ENCODE measurements at regions not wholly inside any gene's neighbourhood (a gene's known extent, or its start where the extent isn't known, plus 50 kb on each side); places are given as distances from the start of the nearest gene placed in this dataset.
"Not testable (repeated sequence)": the region's sequence is repeated elsewhere in the genome, so short reads cannot be mapped to it uniquely, and the experiment has no call there.

DNA sequence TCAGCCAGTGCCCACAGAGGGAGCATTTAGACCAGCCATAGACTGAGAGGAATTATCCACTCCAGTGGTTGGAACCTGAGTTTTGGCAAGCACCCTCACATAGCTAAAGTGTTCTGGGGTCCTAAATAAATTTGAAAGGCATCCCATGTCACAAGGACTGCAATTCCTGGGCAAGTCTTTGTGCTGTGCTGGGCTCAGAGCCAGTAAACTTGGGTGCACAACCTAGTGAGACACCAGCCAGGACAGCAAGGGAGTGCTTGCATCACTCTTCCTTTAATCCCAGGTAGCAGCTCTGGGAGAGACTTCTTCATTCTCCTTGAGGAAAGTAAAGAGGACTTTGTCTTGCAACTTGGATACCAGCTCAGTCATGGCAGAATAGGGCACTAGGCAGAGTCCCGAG lies 142.0 kb upstream of the FSCB start:
- H3K4me1 Mint-ChIP-seq: no peaks in the 10 kb centered on the region
- no peaks in the 10 kb centered on the region for H3K36me3 Mint-ChIP-seq
- no peaks in the 10 kb centered on the region for H3K27me3 Mint-ChIP-seq
- H3K9me3 Mint-ChIP-seq: no peaks in the 10 kb centered on the region
- CTCF ChIA-PET: no interaction called here
- H3K4me3 Mint-ChIP-seq: no peak overlapping the region
- no peak for DNase-seq
- no peak overlapping the region for H3K27ac Mint-ChIP-seq

DNA sequence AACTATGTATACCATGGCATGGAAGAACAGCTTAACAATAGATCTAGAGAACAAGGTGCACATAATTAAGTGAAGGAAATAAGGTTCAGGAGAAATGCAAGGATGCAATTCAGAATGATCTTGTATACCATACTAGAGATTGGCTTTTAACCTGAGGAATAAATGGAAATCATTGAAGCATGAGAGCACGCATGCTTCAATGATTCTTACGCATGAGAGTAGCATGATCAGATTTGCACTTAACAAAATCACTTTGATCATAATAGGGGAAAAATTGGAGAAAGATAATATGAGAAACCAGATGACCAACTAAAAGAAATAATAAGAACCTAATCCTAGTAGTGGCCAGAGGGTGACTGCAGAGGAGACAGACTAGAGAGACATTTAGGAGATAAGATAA lies 133.3 kb upstream of the FSCB start:
- no peak overlapping the region for H3K4me3 Mint-ChIP-seq
- DNase-seq: no peak
- no peaks in the 10 kb centered on the region for H3K9me3 Mint-ChIP-seq
- CTCF ChIA-PET: no interaction called here
- no peaks in the 10 kb centered on the region for H3K4me1 Mint-ChIP-seq
- no peaks in the 10 kb centered on the region for H3K36me3 Mint-ChIP-seq
- no peaks in the 10 kb centered on the region for H3K27me3 Mint-ChIP-seq
- no peak overlapping the region for H3K27ac Mint-ChIP-seq

DNA sequence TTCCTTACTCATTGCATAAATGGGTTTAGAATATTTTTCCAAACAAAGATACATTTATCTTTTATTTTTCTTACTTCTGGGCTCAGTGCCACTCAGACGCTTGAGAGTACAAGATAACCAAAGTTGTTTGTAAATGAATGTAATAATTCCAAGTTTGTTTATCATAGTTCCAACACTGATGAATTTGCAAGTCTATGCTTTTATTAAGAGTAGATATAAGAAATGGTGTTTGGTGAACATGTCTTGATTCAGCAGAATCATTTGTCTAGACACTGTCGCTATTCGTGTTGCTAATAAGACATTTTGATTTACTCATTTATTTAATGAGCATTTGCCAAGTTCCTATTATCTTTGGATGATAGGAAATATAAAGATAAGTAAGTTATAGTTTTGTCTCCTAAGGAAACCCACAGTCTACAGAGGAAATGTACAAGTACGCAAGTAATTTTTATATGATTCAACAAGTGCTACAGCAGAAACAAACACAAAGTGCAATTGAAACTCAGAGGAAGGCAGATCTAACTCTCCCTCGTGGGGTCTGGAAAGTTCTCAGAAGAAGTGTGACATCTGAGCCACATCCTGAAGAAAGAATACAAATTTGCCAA lies 132.8 kb upstream of the FSCB start:
- DNase-seq: no peak
- CTCF ChIA-PET: no interaction called here
- H3K27ac Mint-ChIP-seq: no peak overlapping the region
- no peaks in the 10 kb centered on the region for H3K4me1 Mint-ChIP-seq
- H3K36me3 Mint-ChIP-seq: no peaks in the 10 kb centered on the region
- no peak overlapping the region for H3K4me3 Mint-ChIP-seq
- H3K9me3 Mint-ChIP-seq: no peaks in the 10 kb centered on the region
- H3K27me3 Mint-ChIP-seq: no peaks in the 10 kb centered on the region

GRCh38 chr14:44634692-44635091 lies 127.6 kb upstream of the FSCB start:
- Mint-ChIP-seq H3K4me1 (no peaks in the 10 kb centered on the region), H3K4me3 (no peak overlapping the region), H3K9me3 (no peaks in the 10 kb centered on the region), H3K27me3 (no peaks in the 10 kb centered on the region), H3K27ac (no peak overlapping the region), H3K36me3 (no peaks in the 10 kb centered on the region)
- no peak for DNase-seq
- CTCF ChIA-PET: no interaction called here

GRCh38 chr14:44626423-44626822 lies 119.3 kb upstream of the FSCB start:
- Mint-ChIP-seq H3K9me3 (no peaks in the 10 kb centered on the region), H3K36me3 (no peaks in the 10 kb centered on the region), H3K4me1 (no peaks in the 10 kb centered on the region), H3K4me3 (no peak overlapping the region), H3K27me3 (no peaks in the 10 kb centered on the region), H3K27ac (no peak overlapping the region)
- CTCF ChIA-PET: no interaction called here
- DNase-seq: no peak

DNA sequence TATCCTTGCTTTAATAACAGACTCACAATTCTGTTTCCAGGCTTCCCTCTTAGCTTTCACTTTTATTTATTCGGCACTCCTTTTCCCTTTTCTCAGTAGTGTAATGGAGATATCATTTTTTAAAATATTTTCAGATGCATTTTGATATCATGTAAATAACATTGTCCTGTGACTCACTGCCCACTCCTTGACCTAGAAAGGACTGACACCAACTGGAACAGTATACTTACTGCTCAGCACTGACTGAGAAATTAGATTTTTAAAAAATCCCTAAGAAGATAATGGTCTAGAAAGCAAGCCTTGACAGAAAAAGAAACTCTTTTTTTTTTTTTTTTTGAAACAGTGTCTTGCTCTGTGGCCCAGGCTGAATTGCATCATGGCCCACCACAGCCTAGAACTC lies 118.0 kb upstream of the FSCB start:
- Mint-ChIP-seq H3K27ac (no peak overlapping the region), H3K4me1 (no peaks in the 10 kb centered on the region), H3K4me3 (no peak overlapping the region), H3K27me3 (no peaks in the 10 kb centered on the region), H3K36me3 (no peaks in the 10 kb centered on the region), H3K9me3 (no peaks in the 10 kb centered on the region)
- no peak for DNase-seq
- CTCF ChIA-PET: no interaction called here

GRCh38 chr14:44620121-44621019 lies 113.3 kb upstream of the FSCB start:
- Mint-ChIP-seq H3K9me3 (no peaks in the 10 kb centered on the region), H3K36me3 (no peaks in the 10 kb centered on the region), H3K27me3 (no peaks in the 10 kb centered on the region), H3K27ac (no peak overlapping the region), H3K4me3 (no peak overlapping the region), H3K4me1 (no peaks in the 10 kb centered on the region)
- CTCF ChIA-PET: no interaction called here
- no peak for DNase-seq

GRCh38 chr14:44616204-44616603 lies 109.1 kb upstream of the FSCB start:
- no peaks in the 10 kb centered on the region for H3K4me1 Mint-ChIP-seq
- no peaks in the 10 kb centered on the region for H3K27me3 Mint-ChIP-seq
- no peak for DNase-seq
- no peak overlapping the region for H3K4me3 Mint-ChIP-seq
- H3K27ac Mint-ChIP-seq: no peak overlapping the region
- H3K9me3 Mint-ChIP-seq: no peaks in the 10 kb centered on the region
- H3K36me3 Mint-ChIP-seq: no peaks in the 10 kb centered on the region
- CTCF ChIA-PET: no interaction called here

DNA sequence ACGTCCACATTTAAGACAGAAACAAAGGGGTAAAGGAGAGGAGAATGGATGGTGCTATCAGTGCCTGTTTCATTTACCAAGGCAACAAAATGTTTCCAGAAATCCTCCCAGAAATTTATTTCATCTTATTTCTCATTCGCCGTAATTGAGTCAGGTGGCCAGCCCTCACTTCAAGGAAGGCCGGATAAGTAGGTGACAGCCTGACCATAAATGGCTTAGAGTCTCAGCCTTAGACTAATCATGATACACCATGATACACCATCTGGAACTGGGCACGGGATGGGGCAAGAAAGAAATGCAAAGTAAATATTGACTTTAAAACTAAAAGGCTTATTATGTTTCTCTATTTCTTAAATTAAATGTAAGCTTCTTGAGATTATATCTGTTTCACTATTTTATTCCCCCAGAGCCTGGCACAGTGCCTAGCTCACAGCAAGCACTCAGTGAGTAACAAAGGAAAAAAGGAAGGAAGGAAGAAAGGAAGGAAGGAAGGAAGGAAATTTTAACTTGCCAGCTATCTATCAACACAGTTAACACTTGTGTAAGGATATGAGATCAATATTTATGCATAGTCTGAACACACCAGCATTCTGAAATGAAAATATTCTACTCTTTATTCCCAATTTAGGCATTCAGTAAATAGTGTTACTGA lies 106.1 kb upstream of the FSCB start:
- no peaks in the 10 kb centered on the region for H3K9me3 Mint-ChIP-seq
- H3K4me3 Mint-ChIP-seq: no peak overlapping the region
- CTCF ChIA-PET: no interaction called here

GRCh38 chr14:44612002-44612401 lies 104.9 kb upstream of the FSCB start:
- Mint-ChIP-seq H3K4me1 (no peaks in the 10 kb centered on the region), H3K27ac (no peak overlapping the region), H3K4me3 (no peak overlapping the region), H3K27me3 (no peaks in the 10 kb centered on the region), H3K36me3 (no peaks in the 10 kb centered on the region), H3K9me3 (peaks cover 2% of the 10 kb centered on the region)
- no peak for DNase-seq
- CTCF ChIA-PET: no interaction called here

More for the DNA sequence above, 106.1 kb upstream of the FSCB start:
- H3K27me3 Mint-ChIP-seq: no peaks in the 10 kb centered on the region
- DNase-seq: no peak
- no peaks in the 10 kb centered on the region for H3K4me1 Mint-ChIP-seq
- no peaks in the 10 kb centered on the region for H3K36me3 Mint-ChIP-seq
- H3K27ac Mint-ChIP-seq: no peak overlapping the region

GRCh38 chr14:44609876-44610510 lies 102.9 kb upstream of the FSCB start:
- Mint-ChIP-seq H3K9me3 (peaks cover 2% of the 10 kb centered on the region), H3K27ac (no peak overlapping the region), H3K27me3 (no peaks in the 10 kb centered on the region), H3K4me1 (no peaks in the 10 kb centered on the region), H3K36me3 (no peaks in the 10 kb centered on the region), H3K4me3 (no peak overlapping the region)
- CTCF ChIA-PET: no interaction called here
- no peak for DNase-seq

DNA sequence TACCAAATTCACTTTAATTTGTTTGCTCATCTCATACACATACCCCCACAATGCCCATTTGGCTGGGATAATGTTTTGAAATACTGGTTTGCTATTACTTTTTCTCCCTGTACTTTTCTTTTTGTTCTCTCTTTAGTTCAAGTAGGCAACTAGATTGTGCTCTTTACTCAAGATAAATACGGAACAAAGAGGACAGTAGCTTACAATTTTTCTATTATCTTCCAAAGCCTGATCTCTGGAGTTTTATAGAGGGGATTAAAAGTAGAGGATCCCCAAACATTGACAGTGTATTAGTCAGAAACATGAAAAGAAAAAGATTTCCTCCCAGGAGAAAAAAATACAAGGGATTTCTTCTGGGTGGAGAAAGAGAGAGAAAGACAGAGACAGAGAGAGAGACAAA lies 102.1 kb upstream of the FSCB start:
- Mint-ChIP-seq H3K36me3 (no peaks in the 10 kb centered on the region), H3K4me1 (no peaks in the 10 kb centered on the region), H3K9me3 (peaks cover 2% of the 10 kb centered on the region), H3K4me3 (no peak overlapping the region), H3K27me3 (no peaks in the 10 kb centered on the region), H3K27ac (no peak overlapping the region)
- no peak for DNase-seq
- CTCF ChIA-PET: no interaction called here

GRCh38 chr14:44607701-44608100 lies 100.6 kb upstream of the FSCB start:
- Mint-ChIP-seq H3K27me3 (no peaks in the 10 kb centered on the region), H3K4me3 (no peak overlapping the region), H3K36me3 (no peaks in the 10 kb centered on the region), H3K4me1 (no peaks in the 10 kb centered on the region), H3K27ac (no peak overlapping the region), H3K9me3 (peaks cover 4% of the 10 kb centered on the region)
- DNase-seq: no peak
- CTCF ChIA-PET: no interaction called here

DNA sequence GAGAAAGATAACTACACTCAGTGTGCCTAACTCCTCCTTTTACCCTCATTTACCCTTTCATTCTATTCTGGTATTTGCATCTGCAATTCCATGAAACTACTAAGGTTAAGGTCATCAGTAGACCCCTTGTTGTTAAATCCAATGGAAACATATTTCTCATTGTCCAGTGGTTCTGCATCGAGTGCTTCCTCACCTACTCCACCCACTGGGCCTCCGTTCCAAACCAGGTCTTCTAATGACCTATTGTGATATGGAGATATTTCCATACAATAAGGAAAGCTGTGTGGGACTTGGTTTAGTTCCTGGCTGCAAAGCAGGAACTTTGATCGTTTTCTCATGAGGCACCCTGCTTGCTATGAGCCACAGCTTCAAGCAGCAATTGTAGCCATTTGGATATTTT lies 99.5 kb upstream of the FSCB start:
- H3K4me3 Mint-ChIP-seq: no peak overlapping the region

GRCh38 chr14:44601266-44601665 lies 94.2 kb upstream of the FSCB start:
- H3K27me3 Mint-ChIP-seq, H3K4me1 Mint-ChIP-seq, H3K36me3 Mint-ChIP-seq, H3K9me3 Mint-ChIP-seq, H3K27ac Mint-ChIP-seq, H3K4me3 Mint-ChIP-seq, CTCF ChIA-PET, DNase-seq: not testable (repeated sequence)

More for the DNA sequence above, 99.5 kb upstream of the FSCB start:
- peaks cover 4% of the 10 kb centered on the region for H3K9me3 Mint-ChIP-seq
- CTCF ChIA-PET: no interaction called here
- no peak for DNase-seq
- H3K4me1 Mint-ChIP-seq: no peaks in the 10 kb centered on the region
- no peaks in the 10 kb centered on the region for H3K36me3 Mint-ChIP-seq
- H3K27me3 Mint-ChIP-seq: no peaks in the 10 kb centered on the region
- H3K27ac Mint-ChIP-seq: no peak overlapping the region
